Parathyroid adenoma (tissue), 2 donors: ENCODE measurements at regions not wholly inside any gene's neighbourhood (a gene's known extent, or its start where the extent isn't known, plus 50 kb on each side); places are given as distances from the start of the nearest gene placed in this dataset.
"Not testable (repeated sequence)": the region's sequence is repeated elsewhere in the genome, so short reads cannot be mapped to it uniquely, and the experiment has no call there.

Experiments used
- H2AFZ ChIP-seq: fragments of 300-600 bp; sonication (generic); one replicate; pipeline ENCODE4 v1.7.0; 2017; ENCODE audit warnings: antibody characterized with exemption, mild to moderate bottlenecking
- H3K27ac ChIP-seq: fragments of 300-600 bp; sonication (generic); one replicate; pipeline ENCODE4 v1.7.0; 2017
- H3K27me3 ChIP-seq: fragments of 300-600 bp; sonication (generic); one replicate; pipeline ENCODE4 v1.7.0; 2017; ENCODE audit warnings: low read length; ENCODE audit not compliant: control insufficient read depth, insufficient read depth
- H3K36me3 ChIP-seq: fragments of 300-600 bp; sonication (generic); one replicate; pipeline ENCODE4 v1.7.0; 2017; ENCODE audit warnings: low read length; ENCODE audit not compliant: control insufficient read depth, insufficient read depth
- H3K4me1 ChIP-seq: fragments of 300-600 bp; sonication (generic); one replicate; pipeline ENCODE4 v1.7.0; 2017; ENCODE audit warnings: control low read depth
- H3K4me2 ChIP-seq: fragments of 300-600 bp; sonication (generic); one replicate; pipeline ENCODE4 v1.7.0; 2017; ENCODE audit warnings: low read length
- H3K4me3 ChIP-seq: fragments of 300-600 bp; sonication (generic); one replicate; pipeline ENCODE4 v1.7.0; 2017; ENCODE audit warnings: low read depth, low read length
- H3K79me2 ChIP-seq: fragments of 300-600 bp; sonication (generic); one replicate; pipeline ENCODE4 v1.7.0; 2017; ENCODE audit warnings: control low read depth
- H3K9ac ChIP-seq: fragments of 300-600 bp; sonication (generic); one replicate; pipeline ENCODE4 v1.7.0; 2017; ENCODE audit warnings: mild to moderate bottlenecking
- H3K9me3 ChIP-seq: fragments of 300-600 bp; sonication (generic); one replicate; pipeline ENCODE4 v1.7.0; 2017; ENCODE audit warnings: low read length; ENCODE audit not compliant: control insufficient read depth
- TF ChIP-seq, protein P1 (sequence below): fragments of 300-600 bp; sonication (generic); IDR thresholded peaks from one replicate; pipeline ENCODE4 v1.7.0; 2017; ENCODE audit warnings: antibody characterized with exemption, mild to moderate bottlenecking
- donor health status: primary hyperparathyroidism.

- H3K9me3 ChIP-seq, result no peaks in the 10 kb centered on the region
- H3K4me1 ChIP-seq, result no peaks in the 10 kb centered on the region
- H3K27me3 ChIP-seq, result no peaks in the 10 kb centered on the region
- no peak overlapping the region for H3K27ac ChIP-seq
- H3K4me3 ChIP-seq, result no peak overlapping the region
- no peak overlapping the region for H3K4me2 ChIP-seq
- H3K9ac ChIP-seq, result no peak overlapping the region
- TF ChIP-seq, protein P1, sequence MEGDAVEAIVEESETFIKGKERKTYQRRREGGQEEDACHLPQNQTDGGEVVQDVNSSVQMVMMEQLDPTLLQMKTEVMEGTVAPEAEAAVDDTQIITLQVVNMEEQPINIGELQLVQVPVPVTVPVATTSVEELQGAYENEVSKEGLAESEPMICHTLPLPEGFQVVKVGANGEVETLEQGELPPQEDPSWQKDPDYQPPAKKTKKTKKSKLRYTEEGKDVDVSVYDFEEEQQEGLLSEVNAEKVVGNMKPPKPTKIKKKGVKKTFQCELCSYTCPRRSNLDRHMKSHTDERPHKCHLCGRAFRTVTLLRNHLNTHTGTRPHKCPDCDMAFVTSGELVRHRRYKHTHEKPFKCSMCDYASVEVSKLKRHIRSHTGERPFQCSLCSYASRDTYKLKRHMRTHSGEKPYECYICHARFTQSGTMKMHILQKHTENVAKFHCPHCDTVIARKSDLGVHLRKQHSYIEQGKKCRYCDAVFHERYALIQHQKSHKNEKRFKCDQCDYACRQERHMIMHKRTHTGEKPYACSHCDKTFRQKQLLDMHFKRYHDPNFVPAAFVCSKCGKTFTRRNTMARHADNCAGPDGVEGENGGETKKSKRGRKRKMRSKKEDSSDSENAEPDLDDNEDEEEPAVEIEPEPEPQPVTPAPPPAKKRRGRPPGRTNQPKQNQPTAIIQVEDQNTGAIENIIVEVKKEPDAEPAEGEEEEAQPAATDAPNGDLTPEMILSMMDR, result no peak
- H3K36me3 ChIP-seq, result no peaks in the 10 kb centered on the region
- no peak overlapping the region for H2AFZ ChIP-seq
- no peaks in the 10 kb centered on the region for H3K79me2 ChIP-seq
These were observed 105.4 kb upstream of the ZNF98 start for GRCh38 chr19:22527554-22527953.

GRCh38 chr19:22526661-22527272 is 104.6 kb upstream of the ZNF98 start:
- Histone ChIP-seq H3K9ac (no peak overlapping the region), H2AFZ (no peak overlapping the region), H3K4me1 (no peaks in the 10 kb centered on the region), H3K36me3 (no peaks in the 10 kb centered on the region), H3K79me2 (no peaks in the 10 kb centered on the region), H3K27ac (no peak overlapping the region), H3K9me3 (no peaks in the 10 kb centered on the region), H3K27me3 (no peaks in the 10 kb centered on the region), H3K4me2 (no peak overlapping the region), H3K4me3 (no peak overlapping the region)
- TF ChIP-seq, protein P1, result no peak

DNA sequence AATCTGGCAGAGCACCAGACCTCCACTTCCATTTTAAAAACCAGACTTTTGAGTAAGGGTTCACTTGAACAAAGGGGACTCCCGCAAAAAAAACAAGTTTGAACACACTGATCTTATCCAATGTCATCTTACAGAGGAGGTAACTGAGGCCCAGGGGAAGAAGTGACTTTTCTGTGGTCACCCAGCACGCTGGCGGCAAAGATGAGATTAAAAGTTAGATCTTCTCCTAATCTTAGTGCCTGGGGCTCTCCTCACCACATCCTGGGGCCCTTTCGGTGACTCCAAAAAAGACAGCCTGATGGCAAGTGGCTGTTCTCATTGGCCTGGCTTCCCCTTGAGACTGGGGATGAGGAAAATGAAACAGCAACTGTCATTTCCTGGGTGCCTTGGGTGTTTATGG is 101.8 kb upstream of the ZNF98 start:
- H3K36me3 ChIP-seq, result no peaks in the 10 kb centered on the region
- TF ChIP-seq, protein P1, result no peak
- H3K9ac ChIP-seq, result no peak overlapping the region
- no peaks in the 10 kb centered on the region for H3K4me1 ChIP-seq
- no peaks in the 10 kb centered on the region for H3K9me3 ChIP-seq
- no peak overlapping the region for H3K4me2 ChIP-seq
- no peak overlapping the region for H3K4me3 ChIP-seq
- no peaks in the 10 kb centered on the region for H3K79me2 ChIP-seq
- H3K27ac ChIP-seq, result no peak overlapping the region
- no peak overlapping the region for H2AFZ ChIP-seq
- H3K27me3 ChIP-seq, result no peaks in the 10 kb centered on the region

GRCh38 chr19:22519562-22519961 is 97.4 kb upstream of the ZNF98 start:
- H2AFZ ChIP-seq, H3K27me3 ChIP-seq, H3K27ac ChIP-seq, H3K9me3 ChIP-seq, H3K4me2 ChIP-seq, H3K4me1 ChIP-seq, H3K9ac ChIP-seq, H3K79me2 ChIP-seq, H3K36me3 ChIP-seq, H3K4me3 ChIP-seq: not testable (repeated sequence)

DNA sequence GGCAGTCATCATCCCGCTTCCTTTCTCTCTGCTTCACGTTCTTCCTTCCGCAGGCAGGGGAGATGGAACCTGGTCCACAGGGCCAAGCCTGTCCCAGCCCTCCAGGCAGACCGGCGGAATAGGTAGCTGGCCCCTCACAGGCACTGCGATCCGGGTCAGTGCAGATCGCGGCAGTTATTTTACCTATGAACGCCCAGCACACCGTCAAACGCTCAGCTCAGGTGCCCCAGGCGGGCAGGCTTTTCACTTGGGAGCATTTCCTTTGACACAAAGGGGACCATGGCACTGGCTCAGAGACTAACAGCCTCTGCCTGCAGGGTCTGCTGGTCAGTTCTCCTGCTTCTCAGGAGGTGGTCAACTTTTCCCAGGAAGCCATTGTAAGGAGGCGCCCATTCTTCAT is 97.0 kb upstream of the ZNF98 start:
- Histone ChIP-seq H3K27ac (no peak overlapping the region), H3K4me2 (no peak overlapping the region), H3K36me3 (no peaks in the 10 kb centered on the region), H3K4me3 (no peak overlapping the region), H2AFZ (no peak overlapping the region), H3K27me3 (no peaks in the 10 kb centered on the region), H3K79me2 (no peaks in the 10 kb centered on the region), H3K9me3 (no peaks in the 10 kb centered on the region), H3K9ac (no peak overlapping the region), H3K4me1 (no peaks in the 10 kb centered on the region)
- TF ChIP-seq, protein P1, result no peak
